SK-N-SH treated with all-trans-retinoic acid at 6 μM for 48 hours (cell line): ENCODE measurements at regions not wholly inside any gene's neighbourhood (a gene's known extent, or its start where the extent isn't known, plus 50 kb on each side); places are given as distances from the start of the nearest gene placed in this dataset.

Experiments
- ARNTL ChIP-seq: fragments of 450-650 bp; formaldehyde crosslinking; IDR thresholded peaks from 2 replicates; pipeline ENCODE4 v1.5.0; 2020; ENCODE audit warnings: low read depth, mild to moderate bottlenecking, moderate library complexity, borderline replicate concordance
- GLIS3 ChIP-seq: fragments of 250-450 bp; sonication (Bioruptor Pico); IDR thresholded peaks from 2 replicates; pipeline ENCODE4 v1.5.0; 2020; ENCODE audit warnings: mild to moderate bottlenecking, moderate library complexity
- OSR1 ChIP-seq: fragments of 250-450 bp; sonication (Bioruptor Pico); IDR thresholded peaks from 2 replicates; pipeline ENCODE4 v1.8.0; 2022; ENCODE audit warnings: moderate library complexity, mild to moderate bottlenecking, inconsistent platforms
- PATZ1 ChIP-seq: fragments of 250-450 bp; sonication (Bioruptor Pico); IDR thresholded peaks from 2 replicates; pipeline ENCODE4 v1.8.0; 2020; ENCODE audit warnings: mild to moderate bottlenecking, moderate library complexity, borderline replicate concordance
- POU6F1 ChIP-seq: fragments of 250-450 bp; sonication (Bioruptor Pico); IDR thresholded peaks from 2 replicates; pipeline ENCODE4 v1.8.0; 2021; ENCODE audit warnings: low read depth, mild to moderate bottlenecking, moderate library complexity, borderline replicate concordance
- PPARA ChIP-seq: fragments of 250-450 bp; sonication (Bioruptor Pico); IDR thresholded peaks from 2 replicates; pipeline ENCODE4 v1.5.0; 2020; ENCODE audit warnings: mild to moderate bottlenecking, borderline replicate concordance
- TCF4 ChIP-seq: fragments of 250-450 bp; sonication (Bioruptor Pico); IDR thresholded peaks from 2 replicates; pipeline ENCODE4 v1.8.0; 2021; ENCODE audit warnings: mild to moderate bottlenecking, moderate library complexity, borderline replicate concordance
- TOX ChIP-seq: fragments of 250-450 bp; sonication (Bioruptor Pico); IDR thresholded peaks from 2 replicates; pipeline ENCODE4 v1.8.0; 2021; ENCODE audit warnings: mild to moderate bottlenecking, moderate library complexity, borderline replicate concordance
- TSHZ2 ChIP-seq: fragments of 250-450 bp; sonication (Bioruptor Pico); IDR thresholded peaks from 2 replicates; pipeline ENCODE4 v1.5.0; 2020; ENCODE audit warnings: mild to moderate bottlenecking, moderate library complexity
- ZFP3 ChIP-seq: fragments of 250-450 bp; sonication (Bioruptor Pico); IDR thresholded peaks from 2 replicates; pipeline ENCODE4 v1.5.0; 2020; ENCODE audit warnings: mild to moderate bottlenecking, moderate library complexity
- ZFP30 ChIP-seq: fragments of 450-650 bp; formaldehyde crosslinking; IDR thresholded peaks from 2 replicates; pipeline ENCODE4 v1.5.0; 2022; ENCODE audit warnings: mild to moderate bottlenecking, moderate library complexity
- ZNF565 ChIP-seq: fragments of 450-650 bp; formaldehyde crosslinking; conservative IDR thresholded peaks from 2 replicates; pipeline ENCODE4 v1.5.0; 2020; ENCODE audit warnings: low read depth, mild to moderate bottlenecking, moderate library complexity
- ZNF8 ChIP-seq: fragments of 450-650 bp; formaldehyde crosslinking; IDR thresholded peaks from 2 replicates; pipeline ENCODE4 v1.5.0; 2020; ENCODE audit warnings: mild to moderate bottlenecking, moderate library complexity

- no peak for TF ChIP-seq ZNF565
- TF ChIP-seq ZNF8, result no peak
- no peak for TF ChIP-seq PPARA (CRISPR knock-in tag)
- no peak for TF ChIP-seq PATZ1
- no peak for TF ChIP-seq ZFP3 (CRISPR knock-in tag)
- TF ChIP-seq TOX, result no peak
- TF ChIP-seq TCF4 (CRISPR knock-in tag), result no peak
- no peak for TF ChIP-seq ARNTL (CRISPR knock-in tag)
- TF ChIP-seq GLIS3 (CRISPR knock-in tag), result no peak
- no peak for TF ChIP-seq ZFP30
- no peak for TF ChIP-seq TSHZ2 (CRISPR knock-in tag)
- no peak for TF ChIP-seq OSR1 (CRISPR knock-in tag)
- TF ChIP-seq POU6F1 (CRISPR knock-in tag), result no peak
These were observed 61.1 kb upstream of the ARSJ start for GRCh38 chr4:114040319-114041116.
